ENCODE measurements at regions not wholly inside any gene's neighbourhood (a gene's known extent, or its start where the extent isn't known, plus 50 kb on each side); places are given as distances from the start of the nearest gene placed in this dataset.

DNA sequence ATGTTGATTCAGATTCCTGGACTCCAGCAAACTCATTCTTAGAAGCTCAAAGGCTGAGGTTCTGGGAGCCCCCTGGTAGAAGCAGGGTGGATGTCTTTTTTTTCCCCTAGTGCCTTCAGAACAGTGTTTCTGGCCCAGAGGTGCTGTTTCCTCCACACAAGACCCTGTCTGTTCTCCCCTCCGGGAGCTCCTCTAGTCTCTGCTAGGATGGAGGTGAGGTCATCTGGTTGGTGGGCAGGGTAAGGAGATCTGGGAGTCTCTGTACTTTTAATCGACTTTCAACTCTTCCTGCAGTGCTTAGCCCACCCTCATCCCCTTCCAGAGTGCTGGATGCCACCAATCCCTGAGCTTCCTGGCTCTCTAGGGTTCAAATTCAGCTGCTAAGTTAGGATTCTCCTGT lies 192.0 kb downstream of the SH3BP4 start:
- Histone ChIP-seq H3K36me3 (ENCODE audit: control insufficient read depth, insufficient read depth, low read length) (no peaks in the 10 kb centered on the region), H3K4me1 (ENCODE audit: control insufficient read depth, insufficient read depth, low read length) (peaks cover 9% of the 10 kb centered on the region), H3K9ac (ENCODE audit: low read length) (no peak overlapping the region), H3K4me3 (ENCODE audit: low read length) (no peak overlapping the region), H3K27me3 (ENCODE audit: control insufficient read depth, insufficient read depth, low read length) (peaks cover 17% of the 10 kb centered on the region), H3K9me3 (ENCODE audit: control insufficient read depth, low read length) (no peaks in the 10 kb centered on the region)

GRCh38 chr2:235144291-235144690 lies 192.5 kb downstream of the SH3BP4 start:
- Histone ChIP-seq H3K4me3 (ENCODE audit: low read length) (no peak overlapping the region), H3K27me3 (ENCODE audit: control insufficient read depth, insufficient read depth, low read length) (peaks cover 17% of the 10 kb centered on the region), H3K36me3 (ENCODE audit: control insufficient read depth, insufficient read depth, low read length) (no peaks in the 10 kb centered on the region), H3K4me1 (ENCODE audit: control insufficient read depth, insufficient read depth, low read length) (peaks cover 9% of the 10 kb centered on the region), H3K9me3 (ENCODE audit: control insufficient read depth, low read length) (no peaks in the 10 kb centered on the region), H3K9ac (ENCODE audit: low read length) (no peak overlapping the region)

DNA sequence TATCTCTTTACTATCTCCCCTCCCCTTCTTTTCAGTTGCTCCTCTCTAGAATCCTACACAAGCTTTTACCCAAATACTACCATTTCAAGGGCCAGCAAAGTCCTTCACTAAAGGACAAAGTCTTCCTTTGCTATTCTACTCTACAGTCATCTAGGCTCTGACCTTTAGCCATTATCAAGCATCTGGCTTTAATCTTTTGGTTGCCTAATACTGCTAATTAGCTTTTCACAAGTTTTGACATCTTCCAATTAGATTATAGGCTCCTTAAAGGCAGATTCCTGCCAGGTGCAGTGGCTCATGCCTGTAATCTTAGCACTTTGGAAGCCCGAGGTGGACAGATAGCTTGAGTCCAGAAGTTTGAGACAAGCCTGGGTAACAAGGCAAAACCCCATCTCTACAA lies 194.4 kb downstream of the SH3BP4 start:
- Histone ChIP-seq H3K36me3 (ENCODE audit: control insufficient read depth, insufficient read depth, low read length) (no peaks in the 10 kb centered on the region), H3K9me3 (ENCODE audit: control insufficient read depth, low read length) (no peaks in the 10 kb centered on the region), H3K9ac (ENCODE audit: low read length) (no peak overlapping the region), H3K27me3 (ENCODE audit: control insufficient read depth, insufficient read depth, low read length) (peaks cover 17% of the 10 kb centered on the region), H3K4me1 (ENCODE audit: control insufficient read depth, insufficient read depth, low read length) (peaks cover 9% of the 10 kb centered on the region), H3K4me3 (ENCODE audit: low read length) (no peak overlapping the region)

DNA sequence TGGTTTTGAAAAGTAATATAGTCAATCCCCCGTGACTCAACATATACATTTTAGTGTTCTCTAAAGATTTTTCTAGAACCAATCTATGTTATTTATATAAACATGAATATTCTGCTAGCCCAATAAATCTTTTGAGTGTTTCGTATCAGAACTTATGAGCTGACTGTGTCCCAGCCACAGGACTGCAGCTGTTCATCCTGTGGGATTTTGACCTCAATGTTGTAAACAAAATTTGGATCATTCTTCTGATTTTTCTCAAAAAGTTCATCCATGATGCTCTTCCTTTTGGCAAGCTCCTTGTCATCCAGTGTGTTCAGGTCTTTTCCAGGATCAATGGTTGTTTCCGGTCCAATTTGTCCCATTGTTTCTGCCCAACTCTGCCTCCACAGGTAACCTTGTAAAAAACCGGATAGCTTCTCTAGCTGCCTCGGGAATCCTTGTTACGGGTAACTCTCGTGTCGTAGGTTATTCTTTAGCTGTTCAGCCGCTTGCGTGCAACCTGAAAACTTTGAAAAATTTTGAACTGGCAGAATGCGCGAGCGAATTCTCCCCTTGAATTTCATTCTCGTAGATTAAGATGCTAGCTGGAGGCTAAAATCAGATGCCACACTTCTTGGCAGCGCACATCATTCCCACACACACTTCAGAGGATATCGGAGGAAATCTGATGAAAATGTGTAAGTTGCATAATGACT lies 195.2 kb downstream of the SH3BP4 start:
- no peaks in the 10 kb centered on the region for H3K36me3 ChIP-seq (ENCODE audit: control insufficient read depth, insufficient read depth, low read length)
- no peak overlapping the region for H3K9ac ChIP-seq (ENCODE audit: low read length)
- H3K9me3 ChIP-seq (ENCODE audit: control insufficient read depth, low read length) = no peaks in the 10 kb centered on the region
- no peak overlapping the region for H3K4me3 ChIP-seq (ENCODE audit: low read length)
- H3K27me3 ChIP-seq (ENCODE audit: control insufficient read depth, insufficient read depth, low read length) = peaks cover 17% of the 10 kb centered on the region
- H3K4me1 ChIP-seq (ENCODE audit: control insufficient read depth, insufficient read depth, low read length) = peaks cover 9% of the 10 kb centered on the region

- H3K9ac ChIP-seq (ENCODE audit: low read length) = no peak overlapping the region
- H3K4me1 ChIP-seq (ENCODE audit: control insufficient read depth, insufficient read depth, low read length) = no peaks in the 10 kb centered on the region
- peaks cover 17% of the 10 kb centered on the region for H3K27me3 ChIP-seq (ENCODE audit: control insufficient read depth, insufficient read depth, low read length)
- H3K36me3 ChIP-seq (ENCODE audit: control insufficient read depth, insufficient read depth, low read length) = no peaks in the 10 kb centered on the region
- H3K4me3 ChIP-seq (ENCODE audit: low read length) = no peak overlapping the region
- H3K9me3 ChIP-seq (ENCODE audit: control insufficient read depth, low read length) = no peaks in the 10 kb centered on the region
Measured at GRCh38 chr2:235148201-235149170, 196.7 kb downstream of the SH3BP4 start.

- peaks cover 12% of the 10 kb centered on the region for H3K27me3 ChIP-seq (ENCODE audit: control insufficient read depth, insufficient read depth, low read length)
- no peaks in the 10 kb centered on the region for H3K4me1 ChIP-seq (ENCODE audit: control insufficient read depth, insufficient read depth, low read length)
- H3K36me3 ChIP-seq (ENCODE audit: control insufficient read depth, insufficient read depth, low read length) = no peaks in the 10 kb centered on the region
- no peak overlapping the region for H3K9ac ChIP-seq (ENCODE audit: low read length)
- no peak overlapping the region for H3K4me3 ChIP-seq (ENCODE audit: low read length)
- H3K9me3 ChIP-seq (ENCODE audit: control insufficient read depth, low read length) = no peaks in the 10 kb centered on the region
Measured at GRCh38 chr2:235149240-235149659, 197.4 kb downstream of the SH3BP4 start.

DNA sequence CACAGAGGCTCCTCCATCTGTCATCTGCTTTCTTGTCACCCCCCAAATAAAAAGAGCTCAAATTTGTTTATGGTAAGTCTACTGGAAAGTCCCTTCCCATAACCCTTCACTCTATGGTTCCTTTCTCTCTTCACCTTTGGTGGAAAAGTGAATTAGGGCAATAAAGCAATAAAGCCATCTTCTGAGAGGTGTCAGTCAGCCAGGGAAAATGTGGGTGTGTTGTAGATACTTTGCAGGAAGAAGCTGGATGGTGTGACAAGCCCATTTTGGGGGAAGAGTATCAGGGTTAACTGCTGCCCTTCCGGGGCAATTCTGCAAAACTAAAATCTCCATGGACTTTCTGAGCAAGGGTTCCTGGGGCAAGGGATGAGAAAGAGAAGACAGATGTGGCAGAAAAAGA lies 197.9 kb downstream of the SH3BP4 start:
- Histone ChIP-seq H3K9ac (ENCODE audit: low read length) (no peak overlapping the region), H3K36me3 (ENCODE audit: control insufficient read depth, insufficient read depth, low read length) (no peaks in the 10 kb centered on the region), H3K4me1 (ENCODE audit: control insufficient read depth, insufficient read depth, low read length) (no peaks in the 10 kb centered on the region), H3K27me3 (ENCODE audit: control insufficient read depth, insufficient read depth, low read length) (peaks cover 7% of the 10 kb centered on the region), H3K9me3 (ENCODE audit: control insufficient read depth, low read length) (no peaks in the 10 kb centered on the region), H3K4me3 (ENCODE audit: low read length) (no peak overlapping the region)

DNA sequence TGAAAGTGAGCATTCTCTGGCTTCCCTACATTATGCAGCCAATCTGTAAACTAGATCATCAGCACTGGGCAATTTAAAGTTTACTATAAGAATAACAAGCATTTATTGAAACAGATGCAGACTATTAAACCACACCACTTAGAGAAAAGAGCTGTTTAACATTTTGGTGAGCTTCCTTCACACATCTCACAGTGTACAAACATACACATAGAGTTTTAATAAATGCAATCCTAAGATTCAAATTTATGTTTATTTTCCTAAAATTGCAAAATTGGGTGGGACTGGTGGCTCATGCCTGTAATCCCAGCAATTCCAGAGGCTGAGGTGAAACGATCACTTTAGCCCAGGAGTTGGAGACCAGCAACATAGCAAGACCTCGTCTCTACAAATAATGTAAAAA lies 199.3 kb downstream of the SH3BP4 start:
- Histone ChIP-seq H3K27me3 (ENCODE audit: control insufficient read depth, insufficient read depth, low read length) (peaks cover 5% of the 10 kb centered on the region), H3K9me3 (ENCODE audit: control insufficient read depth, low read length) (no peaks in the 10 kb centered on the region), H3K9ac (ENCODE audit: low read length) (no peak overlapping the region), H3K36me3 (ENCODE audit: control insufficient read depth, insufficient read depth, low read length) (no peaks in the 10 kb centered on the region), H3K4me1 (ENCODE audit: control insufficient read depth, insufficient read depth, low read length) (no peaks in the 10 kb centered on the region), H3K4me3 (ENCODE audit: low read length) (no peak overlapping the region)

GRCh38 chr2:235155163-235155562 lies 203.3 kb downstream of the SH3BP4 start:
- H3K9ac ChIP-seq (ENCODE audit: low read length) = no peak overlapping the region
- no peaks in the 10 kb centered on the region for H3K27me3 ChIP-seq (ENCODE audit: control insufficient read depth, insufficient read depth, low read length)
- H3K4me3 ChIP-seq (ENCODE audit: low read length) = no peak overlapping the region
- no peaks in the 10 kb centered on the region for H3K9me3 ChIP-seq (ENCODE audit: control insufficient read depth, low read length)
- H3K4me1 ChIP-seq (ENCODE audit: control insufficient read depth, insufficient read depth, low read length) = no peaks in the 10 kb centered on the region
- H3K36me3 ChIP-seq (ENCODE audit: control insufficient read depth, insufficient read depth, low read length) = no peaks in the 10 kb centered on the region

- H3K36me3 ChIP-seq (ENCODE audit: control insufficient read depth, insufficient read depth, low read length) = no peaks in the 10 kb centered on the region
- H3K9ac ChIP-seq (ENCODE audit: low read length) = no peak overlapping the region
- no peaks in the 10 kb centered on the region for H3K4me1 ChIP-seq (ENCODE audit: control insufficient read depth, insufficient read depth, low read length)
- H3K9me3 ChIP-seq (ENCODE audit: control insufficient read depth, low read length) = no peaks in the 10 kb centered on the region
- no peak overlapping the region for H3K4me3 ChIP-seq (ENCODE audit: low read length)
- H3K27me3 ChIP-seq (ENCODE audit: control insufficient read depth, insufficient read depth, low read length) = no peaks in the 10 kb centered on the region
Measured at GRCh38 chr2:235156055-235156454, 204.2 kb downstream of the SH3BP4 start.

- Histone ChIP-seq H3K27me3 (ENCODE audit: control insufficient read depth, insufficient read depth, low read length) (no peaks in the 10 kb centered on the region), H3K36me3 (ENCODE audit: control insufficient read depth, insufficient read depth, low read length) (no peaks in the 10 kb centered on the region), H3K4me3 (ENCODE audit: low read length) (no peak overlapping the region), H3K9ac (ENCODE audit: low read length) (no peak overlapping the region), H3K9me3 (ENCODE audit: control insufficient read depth, low read length) (no peaks in the 10 kb centered on the region), H3K4me1 (ENCODE audit: control insufficient read depth, insufficient read depth, low read length) (no peaks in the 10 kb centered on the region)
Measured at GRCh38 chr2:235157746-235158482, 206.1 kb downstream of the SH3BP4 start.
